ENCODE measurements at regions not wholly inside any gene's neighbourhood (a gene's known extent, or its start where the extent isn't known, plus 50 kb on each side); places are given as distances from the start of the nearest gene placed in this dataset.

DNA sequence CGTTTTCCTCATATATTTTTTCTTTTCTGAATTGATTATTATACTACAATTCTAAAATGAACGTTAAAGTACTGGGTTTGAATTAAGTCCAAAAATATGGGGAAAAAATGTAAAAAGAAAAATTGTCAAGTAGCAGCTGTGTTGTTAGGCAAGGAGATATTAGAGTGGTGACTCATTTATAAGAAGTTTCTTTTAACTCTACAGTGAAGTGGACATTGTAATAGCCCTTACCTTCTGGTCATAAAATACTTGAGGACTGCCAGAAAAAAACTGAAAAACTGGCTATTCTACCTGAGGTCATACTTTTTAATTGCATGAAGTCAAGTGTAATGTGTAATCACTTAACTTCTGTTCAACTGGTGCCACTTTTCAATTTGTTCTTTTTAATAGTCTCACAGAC lies 523.1 kb upstream of the TSPY4 start:
- H3K9me3 ChIP-seq (ENCODE audit: severe bottlenecking) = no peaks in the 10 kb centered on the region
- TF ChIP-seq, protein P1, sequence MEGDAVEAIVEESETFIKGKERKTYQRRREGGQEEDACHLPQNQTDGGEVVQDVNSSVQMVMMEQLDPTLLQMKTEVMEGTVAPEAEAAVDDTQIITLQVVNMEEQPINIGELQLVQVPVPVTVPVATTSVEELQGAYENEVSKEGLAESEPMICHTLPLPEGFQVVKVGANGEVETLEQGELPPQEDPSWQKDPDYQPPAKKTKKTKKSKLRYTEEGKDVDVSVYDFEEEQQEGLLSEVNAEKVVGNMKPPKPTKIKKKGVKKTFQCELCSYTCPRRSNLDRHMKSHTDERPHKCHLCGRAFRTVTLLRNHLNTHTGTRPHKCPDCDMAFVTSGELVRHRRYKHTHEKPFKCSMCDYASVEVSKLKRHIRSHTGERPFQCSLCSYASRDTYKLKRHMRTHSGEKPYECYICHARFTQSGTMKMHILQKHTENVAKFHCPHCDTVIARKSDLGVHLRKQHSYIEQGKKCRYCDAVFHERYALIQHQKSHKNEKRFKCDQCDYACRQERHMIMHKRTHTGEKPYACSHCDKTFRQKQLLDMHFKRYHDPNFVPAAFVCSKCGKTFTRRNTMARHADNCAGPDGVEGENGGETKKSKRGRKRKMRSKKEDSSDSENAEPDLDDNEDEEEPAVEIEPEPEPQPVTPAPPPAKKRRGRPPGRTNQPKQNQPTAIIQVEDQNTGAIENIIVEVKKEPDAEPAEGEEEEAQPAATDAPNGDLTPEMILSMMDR (IDR thresholded peaks at IDR 0.05; ENCODE audit: poor library complexity, severe bottlenecking) = no peak
- H3K36me3 ChIP-seq (ENCODE audit: low read depth) = no peaks in the 10 kb centered on the region
- H3K4me3 ChIP-seq (ENCODE audit: severe bottlenecking) = no peak overlapping the region
- DNase-seq (ENCODE audit: low spot score) (no peak), ATAC-seq (ENCODE audit: low read depth) (peak; percentile 61)
- no peaks in the 10 kb centered on the region for H3K4me1 ChIP-seq (ENCODE audit: insufficient read depth, poor library complexity, severe bottlenecking)
- no peaks in the 10 kb centered on the region for H3K27me3 ChIP-seq (ENCODE audit: insufficient read depth, poor library complexity, severe bottlenecking)
- H3K27ac ChIP-seq (ENCODE audit: poor library complexity, severe bottlenecking) = no peak overlapping the region

DNA sequence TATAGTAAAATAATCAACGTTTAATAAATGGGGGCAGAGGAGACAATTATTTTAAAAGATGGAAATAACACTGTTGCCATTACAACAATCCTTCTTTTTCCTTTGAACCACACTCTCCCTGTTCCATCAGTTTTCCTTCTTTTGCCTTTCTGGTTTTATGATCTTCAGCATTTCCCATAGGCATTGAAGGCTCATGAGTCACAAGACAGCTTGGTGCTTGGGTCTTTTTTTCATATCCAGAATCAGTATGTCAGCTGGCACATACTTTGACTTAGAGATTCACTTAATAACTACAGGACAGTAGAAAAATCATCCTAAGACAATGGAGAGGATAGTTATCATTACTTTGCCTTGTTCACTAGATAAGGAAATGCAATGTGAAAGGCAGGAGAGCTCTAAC lies 521.6 kb upstream of the TSPY4 start:
- H3K9me3 ChIP-seq (ENCODE audit: severe bottlenecking) = no peaks in the 10 kb centered on the region
- H3K27ac ChIP-seq (ENCODE audit: poor library complexity, severe bottlenecking) = no peak overlapping the region
- H3K36me3 ChIP-seq (ENCODE audit: low read depth) = no peaks in the 10 kb centered on the region
- no peaks in the 10 kb centered on the region for H3K4me1 ChIP-seq (ENCODE audit: insufficient read depth, poor library complexity, severe bottlenecking)
- ATAC-seq (ENCODE audit: low read depth) (no peak), DNase-seq (ENCODE audit: low spot score) (no peak)
- H3K4me3 ChIP-seq (ENCODE audit: severe bottlenecking) = no peak overlapping the region
- TF ChIP-seq, protein P1 (IDR thresholded peaks at IDR 0.05; ENCODE audit: poor library complexity, severe bottlenecking) = no peak
- no peaks in the 10 kb centered on the region for H3K27me3 ChIP-seq (ENCODE audit: insufficient read depth, poor library complexity, severe bottlenecking)

DNA sequence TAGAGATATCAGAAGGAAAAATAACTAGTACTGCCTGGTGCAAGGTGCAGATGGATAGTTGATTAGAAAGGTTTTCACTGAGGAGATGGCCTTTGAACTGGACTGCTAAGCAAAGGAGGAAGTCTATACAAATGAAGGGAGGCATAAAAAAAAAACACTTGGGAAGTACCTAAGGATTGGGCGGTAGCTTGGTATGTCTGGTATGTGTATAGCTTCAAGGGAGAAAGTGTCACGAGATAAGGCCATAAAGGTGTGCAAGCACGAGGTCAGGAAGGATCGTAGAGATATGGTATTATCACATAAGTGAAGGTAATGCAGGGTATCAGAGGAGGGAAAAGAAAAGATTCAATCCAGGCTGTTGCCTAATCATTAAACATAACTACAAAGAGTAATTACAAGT lies 517.2 kb upstream of the TSPY4 start:
- H3K36me3 ChIP-seq (ENCODE audit: low read depth) = no peaks in the 10 kb centered on the region
- no peaks in the 10 kb centered on the region for H3K9me3 ChIP-seq (ENCODE audit: severe bottlenecking)
- DNase-seq (ENCODE audit: low spot score) (no peak), ATAC-seq (ENCODE audit: low read depth) (no peak)
- no peaks in the 10 kb centered on the region for H3K27me3 ChIP-seq (ENCODE audit: insufficient read depth, poor library complexity, severe bottlenecking)
- TF ChIP-seq, protein P1 (IDR thresholded peaks at IDR 0.05; ENCODE audit: poor library complexity, severe bottlenecking) = no peak
- H3K4me1 ChIP-seq (ENCODE audit: insufficient read depth, poor library complexity, severe bottlenecking) = no peaks in the 10 kb centered on the region
- H3K27ac ChIP-seq (ENCODE audit: poor library complexity, severe bottlenecking) = no peak overlapping the region
- no peak overlapping the region for H3K4me3 ChIP-seq (ENCODE audit: severe bottlenecking)

DNA sequence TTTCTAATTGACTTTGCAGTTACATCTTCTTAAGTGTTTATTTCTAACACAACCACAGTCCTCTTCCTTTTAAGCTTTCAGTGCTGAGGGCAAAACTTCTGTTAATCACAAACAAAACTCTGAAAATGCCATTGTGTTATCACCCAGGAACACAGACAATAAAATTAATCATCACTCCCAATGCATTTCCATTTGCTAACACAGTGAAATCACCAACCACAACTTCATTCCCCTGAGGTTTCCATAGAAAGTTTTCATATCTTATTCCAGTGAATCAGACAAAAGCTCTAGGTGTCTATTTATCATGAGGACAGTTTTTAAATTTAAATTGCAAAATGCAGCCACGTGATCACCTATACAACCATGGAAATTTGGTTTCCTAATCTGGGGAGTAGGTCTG lies 516.2 kb upstream of the TSPY4 start:
- DNase-seq (ENCODE audit: low spot score) = no peak

DNA sequence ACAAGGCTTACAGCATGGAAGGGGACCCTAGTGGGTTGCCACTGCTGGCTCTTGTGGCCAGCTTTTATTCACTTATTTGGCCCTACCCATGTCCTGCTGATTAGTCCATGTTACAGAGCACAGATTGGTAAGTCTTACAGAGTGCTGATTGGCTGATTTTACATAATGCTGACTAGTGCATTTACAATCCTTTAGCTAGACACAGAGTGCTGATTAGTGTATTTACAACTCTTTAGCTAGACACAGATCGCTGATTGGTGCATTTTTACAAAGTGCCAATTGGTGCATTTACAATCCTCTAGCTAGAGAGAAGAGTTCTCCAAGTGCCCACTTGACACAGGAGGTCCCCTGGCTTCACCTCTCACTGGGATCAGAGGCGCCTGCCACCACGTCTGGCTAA lies 485.0 kb upstream of the TSPY4 start:
- DNase-seq (ENCODE audit: low spot score) (no peak), ATAC-seq (ENCODE audit: low read depth) (no peak)
- Histone ChIP-seq H3K9me3 (ENCODE audit: severe bottlenecking) (no peaks in the 10 kb centered on the region), H3K27ac (ENCODE audit: poor library complexity, severe bottlenecking) (no peak overlapping the region), H3K4me1 (ENCODE audit: insufficient read depth, poor library complexity, severe bottlenecking) (no peaks in the 10 kb centered on the region), H3K4me3 (ENCODE audit: severe bottlenecking) (no peak overlapping the region), H3K27me3 (ENCODE audit: insufficient read depth, poor library complexity, severe bottlenecking) (no peaks in the 10 kb centered on the region), H3K36me3 (ENCODE audit: low read depth) (no peaks in the 10 kb centered on the region)
- TF ChIP-seq, protein P1 (IDR thresholded peaks at IDR 0.05; ENCODE audit: poor library complexity, severe bottlenecking) = no peak

More for the DNA sequence above, 516.2 kb upstream of the TSPY4 start:
- H3K27ac ChIP-seq (ENCODE audit: poor library complexity, severe bottlenecking) = no peak overlapping the region
- TF ChIP-seq, protein P1 (IDR thresholded peaks at IDR 0.05; ENCODE audit: poor library complexity, severe bottlenecking) = no peak
- no peaks in the 10 kb centered on the region for H3K27me3 ChIP-seq (ENCODE audit: insufficient read depth, poor library complexity, severe bottlenecking)
- no peaks in the 10 kb centered on the region for H3K4me1 ChIP-seq (ENCODE audit: insufficient read depth, poor library complexity, severe bottlenecking)
- no peaks in the 10 kb centered on the region for H3K9me3 ChIP-seq (ENCODE audit: severe bottlenecking)
- H3K36me3 ChIP-seq (ENCODE audit: low read depth) = no peaks in the 10 kb centered on the region
- ATAC-seq (ENCODE audit: low read depth) = no peak
- H3K4me3 ChIP-seq (ENCODE audit: severe bottlenecking) = no peak overlapping the region

All from RWPE2 (cell line).